Cardiac septum (tissue), 1 donor: ENCODE measurements at regions not wholly inside any gene's neighbourhood (a gene's known extent, or its start where the extent isn't known, plus 50 kb on each side); places are given as distances from the start of the nearest gene placed in this dataset.
"Not testable (repeated sequence)": the region's sequence is repeated elsewhere in the genome, so short reads cannot be mapped to it uniquely, and the experiment has no call there.

Experiments used
- DNase-seq: peaks from one replicate; pipeline ENCODE4 v3.0.0-alpha.2; 2020; ENCODE audit warnings: low spot score
- intact Hi-C: fragments of 100-400 bp; cut with DNase I; formaldehyde crosslinking; loops from one replicate; pipeline ENCODE4 v1.14.0; 2022
- donor health status: DM: no; HTN: no; CAD: no.

DNA sequence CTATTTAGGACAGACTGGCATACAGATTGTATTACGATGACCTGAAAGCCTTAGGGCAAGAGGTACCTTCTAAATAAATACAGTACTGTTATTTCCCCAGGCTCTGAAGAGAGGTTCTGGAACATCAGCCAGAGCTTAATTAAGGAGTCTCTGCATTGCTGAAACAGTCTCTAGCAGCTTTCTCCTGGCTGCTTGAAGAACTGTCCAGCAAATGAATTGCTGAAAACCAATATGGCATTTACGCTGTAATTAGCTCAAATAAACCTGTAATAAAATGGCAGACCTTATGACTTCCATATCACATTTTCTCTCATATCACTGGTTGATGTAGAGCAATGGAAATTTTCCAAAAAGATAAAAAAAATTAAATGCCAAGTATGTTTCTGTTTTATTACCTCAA lies 636.3 kb downstream of the GABRG2 start:
- intact Hi-C loops = no loop called here
- DNase-seq = no peak

GRCh38 chr5:162711244-162711643 lies 643.7 kb downstream of the GABRG2 start:
- intact Hi-C loops = no loop called here
- no peak for DNase-seq

DNA sequence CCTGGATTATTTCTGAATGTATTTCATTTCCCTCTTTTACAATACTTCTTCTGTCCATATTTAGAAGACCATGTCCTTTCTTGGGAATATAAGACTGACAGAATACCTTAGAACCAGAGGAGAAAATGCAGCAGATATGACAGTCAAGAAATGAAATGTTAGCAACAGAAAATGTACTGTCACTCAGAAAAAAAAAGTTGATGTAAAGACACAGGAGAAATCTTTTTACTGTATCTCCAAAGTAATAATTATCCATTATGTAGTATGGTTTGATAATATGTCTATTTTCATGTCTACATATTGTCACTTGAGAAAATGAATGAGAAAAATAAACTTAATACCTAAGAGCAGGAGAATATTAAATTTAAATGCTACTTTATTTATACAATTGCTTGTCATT lies 652.1 kb downstream of the GABRG2 start:
- no peak for DNase-seq
- intact Hi-C loops = no loop called here

DNA sequence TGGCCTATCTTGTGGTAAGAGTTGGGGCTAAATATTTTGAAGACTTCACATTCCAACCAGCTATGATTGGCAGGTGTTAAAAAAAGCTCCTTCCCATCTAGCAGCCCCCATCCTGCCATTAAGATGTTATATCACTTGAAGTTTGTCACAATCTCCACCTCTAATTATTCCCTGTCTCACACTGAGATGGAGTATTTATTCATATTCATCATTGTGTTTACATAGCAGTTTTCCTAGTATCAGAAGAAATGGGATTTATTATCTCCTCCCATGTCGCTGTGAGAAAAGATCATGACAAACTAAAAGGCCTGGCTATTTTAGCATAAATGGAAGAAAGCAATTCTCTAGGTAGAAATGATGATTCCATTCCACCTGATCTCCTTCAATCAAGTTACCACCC lies 653.6 kb downstream of the GABRG2 start:
- intact Hi-C loops = no loop called here

GRCh38 chr5:162752612-162753011 lies 684.8 kb upstream of the CCNG1 start:
- intact Hi-C loops = no loop called here
- DNase-seq = no peak

More for the DNA sequence above, 653.6 kb downstream of the GABRG2 start:
- no peak for DNase-seq

DNA sequence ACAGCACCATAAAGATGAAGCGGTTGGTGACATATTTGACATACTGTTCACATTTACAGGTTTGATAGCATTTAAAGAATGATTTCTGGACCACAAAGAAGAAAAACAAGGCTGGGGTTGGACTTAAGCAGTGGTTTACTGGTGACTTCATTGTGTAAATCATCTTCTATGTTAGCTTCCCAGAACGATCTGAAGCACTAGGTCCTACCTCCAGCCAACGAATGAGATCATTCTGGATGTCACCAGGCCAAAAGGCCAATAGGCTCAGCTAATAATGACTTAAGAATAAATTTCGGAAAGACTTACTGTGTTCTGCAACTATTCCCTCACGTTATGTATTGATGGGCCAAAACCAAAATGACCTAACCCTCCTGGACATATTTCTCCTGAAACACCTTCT lies 675.3 kb upstream of the CCNG1 start:
- intact Hi-C loops = no loop called here
- no peak for DNase-seq

GRCh38 chr5:162769019-162769418 lies 668.4 kb upstream of the CCNG1 start:
- DNase-seq = no peak
- intact Hi-C loops = no loop called here

- intact Hi-C loops = no loop called here
- DNase-seq = no peak
These were observed 651.7 kb upstream of the CCNG1 start for GRCh38 chr5:162785673-162786072.

DNA sequence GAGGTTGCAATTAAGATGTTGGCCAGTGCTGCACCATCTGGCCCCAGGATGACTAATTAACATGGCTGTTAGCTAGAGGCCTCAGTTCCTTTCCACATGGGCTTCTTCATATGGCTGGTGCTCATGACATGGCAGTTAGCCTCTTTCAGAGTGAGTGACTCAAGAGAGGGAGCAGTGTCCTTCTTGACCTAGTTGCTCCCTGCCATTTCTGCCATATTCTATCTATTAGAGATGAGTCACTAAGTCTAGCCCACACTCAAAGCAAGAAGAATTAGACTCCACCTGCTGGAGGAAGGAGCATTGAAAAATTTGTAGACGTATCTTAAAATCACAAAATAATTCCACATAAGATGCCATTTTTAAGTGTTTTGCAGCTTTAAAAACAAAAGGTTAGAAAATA lies 651.2 kb upstream of the CCNG1 start:
- intact Hi-C loops = no loop called here
- no peak for DNase-seq

GRCh38 chr5:162796507-162796906 lies 640.9 kb upstream of the CCNG1 start:
- intact Hi-C loops = no loop called here

DNA sequence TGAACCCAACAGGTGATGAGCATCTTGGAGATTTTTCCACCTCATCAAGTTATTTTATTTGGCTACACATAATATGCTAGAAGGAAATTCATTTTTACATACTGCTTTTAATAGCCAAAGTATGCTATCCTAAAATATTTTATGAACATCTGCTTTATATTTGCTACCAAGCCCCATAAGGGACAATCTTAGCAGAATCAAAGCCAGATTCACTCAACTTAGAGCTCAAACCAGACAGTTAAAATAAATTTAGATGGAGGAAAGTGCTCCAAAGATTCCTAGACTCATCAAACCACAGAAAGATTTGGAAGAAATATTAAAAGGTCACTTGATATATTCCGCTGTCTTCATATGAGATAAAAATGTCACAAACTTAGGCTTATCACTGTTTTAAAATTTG lies 637.1 kb upstream of the CCNG1 start:
- intact Hi-C loops = no loop called here
- DNase-seq = no peak

More at GRCh38 chr5:162796507-162796906, 640.9 kb upstream of the CCNG1 start:
- no peak for DNase-seq

- intact Hi-C loops = no loop called here
- no peak for DNase-seq
These were observed 636.2 kb upstream of the CCNG1 start for GRCh38 chr5:162801235-162801634.

- no peak for DNase-seq
- intact Hi-C loops = no loop called here
These were observed 631.2 kb upstream of the CCNG1 start for GRCh38 chr5:162806195-162806594.

GRCh38 chr5:162811071-162811470 lies 626.3 kb upstream of the CCNG1 start:
- DNase-seq = no peak
- intact Hi-C loops = no loop called here

- no peak for DNase-seq
- intact Hi-C loops = no loop called here
These were observed 620.6 kb upstream of the CCNG1 start for GRCh38 chr5:162816816-162817215.

DNA sequence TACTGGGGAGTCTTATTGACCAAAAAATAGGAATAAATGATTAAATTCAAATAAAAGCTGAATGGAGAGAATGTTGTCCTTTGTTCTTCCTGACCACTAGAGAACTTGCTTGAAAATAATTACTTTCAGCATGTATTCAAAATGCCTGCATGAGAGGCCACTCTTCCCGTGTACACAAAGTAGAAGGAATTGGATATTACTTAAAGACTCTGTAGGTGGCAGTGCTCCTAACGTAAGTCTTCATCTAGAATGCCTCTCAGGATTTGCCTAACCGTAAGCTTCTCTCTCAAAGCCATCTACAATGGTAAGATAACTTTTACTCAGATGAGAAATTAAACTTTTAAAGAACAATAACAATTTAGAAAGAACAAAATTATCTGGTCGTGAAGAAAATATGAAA lies 620.0 kb upstream of the CCNG1 start:
- DNase-seq = no peak
- intact Hi-C loops = no loop called here

GRCh38 chr5:162821664-162822063 lies 615.7 kb upstream of the CCNG1 start:
- intact Hi-C loops, DNase-seq: not testable (repeated sequence)

DNA sequence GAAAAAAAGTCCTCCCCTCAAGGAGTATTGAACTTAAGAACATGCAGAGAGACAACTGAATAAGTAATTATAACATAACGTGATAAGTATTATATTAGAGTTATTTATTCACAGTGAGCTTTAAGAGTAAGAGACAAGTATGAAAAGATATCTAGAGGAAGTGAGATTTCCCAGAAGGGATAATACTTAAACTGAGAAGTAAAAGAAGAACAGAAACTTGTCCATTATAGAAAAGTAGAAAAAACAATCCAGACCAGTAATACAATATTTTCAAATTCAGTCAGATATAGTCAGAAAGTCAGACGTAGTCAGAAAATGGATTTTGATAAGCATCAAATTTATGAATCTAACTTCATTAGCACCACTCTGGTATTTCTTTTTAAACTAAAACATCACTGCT lies 613.0 kb upstream of the CCNG1 start:
- no peak for DNase-seq
- intact Hi-C loops = no loop called here

DNA sequence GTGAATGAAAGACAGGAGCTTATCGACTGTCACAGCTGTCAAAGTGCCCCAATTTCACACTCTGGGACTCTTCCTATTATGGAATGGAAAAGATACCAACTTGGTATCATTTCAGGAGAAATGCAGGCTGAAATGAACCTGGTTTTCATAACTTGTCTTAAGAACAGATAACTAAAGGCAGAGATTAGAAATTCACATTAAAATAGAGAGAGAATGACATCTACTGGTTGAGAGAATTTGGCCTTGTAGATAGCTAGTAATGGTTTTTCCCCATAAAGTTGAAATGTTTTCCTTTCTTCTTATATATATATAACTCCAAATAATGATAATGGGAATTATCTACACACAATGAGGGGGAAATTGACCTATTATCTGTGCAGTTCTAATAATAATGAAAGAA lies 600.2 kb upstream of the CCNG1 start:
- no peak for DNase-seq
- intact Hi-C loops = no loop called here

DNA sequence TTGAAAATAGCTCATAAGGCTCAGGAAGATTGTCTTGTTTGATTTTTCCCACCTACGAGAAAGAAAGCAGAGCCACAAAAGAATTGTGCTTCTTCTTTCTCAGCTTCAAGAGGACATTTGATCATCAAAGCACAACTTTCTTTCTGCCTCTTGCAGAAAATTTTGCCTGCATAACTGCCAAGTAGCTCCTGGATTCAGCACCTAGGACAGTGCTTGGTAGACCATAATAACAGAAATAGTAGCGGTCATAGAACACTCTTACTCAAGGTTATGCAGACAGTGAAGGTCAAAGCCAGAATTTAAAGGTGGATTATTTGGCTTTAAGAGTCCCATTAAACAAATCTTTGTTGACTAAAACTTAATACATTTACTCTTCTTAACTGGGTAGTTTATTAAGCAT lies 594.7 kb upstream of the CCNG1 start:
- intact Hi-C loops = no loop called here
- DNase-seq = no peak

DNA sequence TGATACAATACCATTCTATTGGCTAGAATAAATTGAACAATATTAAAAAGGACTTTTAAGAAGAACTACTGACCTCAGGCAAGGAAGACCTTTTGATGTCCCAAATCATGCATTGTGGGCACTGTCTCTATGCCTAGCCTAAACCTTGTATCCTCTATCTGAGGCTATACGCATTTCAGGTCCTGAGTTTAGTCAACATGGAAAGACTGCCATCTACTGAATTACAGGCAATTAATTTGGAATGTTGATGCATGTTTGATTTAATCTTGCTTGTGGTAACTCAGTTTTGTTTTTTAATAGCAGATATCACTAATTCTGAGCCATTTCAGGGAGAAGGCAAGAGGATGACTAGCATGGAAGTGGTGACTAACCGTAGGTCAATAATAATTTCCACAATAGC lies 585.3 kb upstream of the CCNG1 start:
- DNase-seq = no peak
- intact Hi-C loops = no loop called here

GRCh38 chr5:162858770-162859169 lies 578.6 kb upstream of the CCNG1 start:
- no peak for DNase-seq
- intact Hi-C loops = no loop called here

DNA sequence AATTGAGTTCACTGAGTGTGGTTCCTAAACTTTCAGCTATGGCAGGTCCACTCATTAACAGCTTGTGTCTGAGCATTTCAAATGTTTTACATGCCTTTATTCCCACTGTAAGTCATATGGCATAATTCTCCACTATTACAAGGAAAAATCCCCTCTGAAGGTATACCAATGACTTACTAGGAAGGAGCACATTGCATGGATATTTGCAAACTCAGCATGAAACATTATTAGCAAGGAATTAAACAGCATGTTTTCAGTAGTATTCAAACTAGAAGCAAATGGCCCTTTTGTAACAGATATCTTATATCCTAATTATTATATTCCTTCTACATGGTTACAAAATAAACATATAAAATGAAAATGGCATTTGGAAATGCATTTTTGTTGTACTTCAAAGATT lies 566.4 kb upstream of the CCNG1 start:
- DNase-seq = no peak
- intact Hi-C loops = no loop called here
